MV-4-11 (cell line): ENCODE measurements at regions not wholly inside any gene's neighbourhood (a gene's known extent, or its start where the extent isn't known, plus 50 kb on each side); places are given as distances from the start of the nearest gene placed in this dataset.
A peak's percentile ranks its signal among the peaks of the same experiment; 100 is the strongest.

Source experiments
- DNase-seq: peaks from one replicate; lab custom pipeline; 2025; lab: John Stamatoyannopoulos, UW

GRCh38 chr2:188851826-188852225, 122.3 kb upstream of the COL3A1 start:
- DNase-seq, result no peak

GRCh38 chr2:188852772-188853171, 121.4 kb upstream of the COL3A1 start:
- no peak for DNase-seq

GRCh38 chr2:188853307-188853706, 120.9 kb upstream of the COL3A1 start:
- DNase-seq, result no peak

DNA sequence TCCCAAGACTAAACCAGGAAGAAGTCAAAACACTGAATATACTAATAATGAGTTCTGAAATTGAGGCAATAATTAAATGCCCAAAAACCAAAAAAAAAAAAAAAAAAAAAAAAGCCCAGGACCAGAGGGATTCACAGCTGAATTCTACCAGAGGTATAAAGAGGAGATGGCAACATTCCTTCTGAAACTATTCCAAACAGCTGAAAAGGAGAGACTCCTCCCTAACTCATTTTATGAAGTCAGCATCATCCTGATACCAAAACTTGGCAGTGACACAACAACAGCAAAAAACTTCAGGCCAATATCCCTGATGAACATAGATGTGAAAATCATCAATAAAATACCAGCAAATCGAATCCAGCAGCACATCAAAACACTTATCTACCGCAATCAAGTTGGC, 108.5 kb upstream of the COL3A1 start:
- DNase-seq, result no peak

GRCh38 chr2:188869550-188869949, 104.6 kb upstream of the COL3A1 start:
- DNase-seq, result no peak

GRCh38 chr2:188870289-188870688, 103.9 kb upstream of the COL3A1 start:
- DNase-seq, result peak; percentile 33

DNA sequence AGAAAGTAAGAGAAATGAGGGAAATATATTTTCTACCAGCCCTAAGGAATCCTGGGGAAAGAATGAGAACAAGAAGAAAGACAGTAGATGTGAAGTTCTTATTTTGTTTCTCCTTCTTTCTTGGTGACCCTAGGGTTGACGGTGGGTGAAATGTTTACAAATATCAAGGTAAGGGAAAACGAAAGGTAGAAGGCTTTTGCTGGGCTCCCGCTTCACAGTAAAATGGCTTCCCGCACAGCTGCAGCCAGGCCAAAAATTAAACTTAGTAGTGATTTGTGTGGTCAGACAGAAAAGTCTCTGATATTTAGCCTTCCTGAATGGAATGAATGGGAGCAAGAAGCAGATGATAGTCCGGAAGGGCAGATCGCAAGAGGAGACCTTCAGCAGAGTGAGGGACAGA, 99.1 kb upstream of the COL3A1 start:
- no peak for DNase-seq

GRCh38 chr2:188878716-188879115, 95.5 kb upstream of the COL3A1 start:
- DNase-seq, result no peak

DNA sequence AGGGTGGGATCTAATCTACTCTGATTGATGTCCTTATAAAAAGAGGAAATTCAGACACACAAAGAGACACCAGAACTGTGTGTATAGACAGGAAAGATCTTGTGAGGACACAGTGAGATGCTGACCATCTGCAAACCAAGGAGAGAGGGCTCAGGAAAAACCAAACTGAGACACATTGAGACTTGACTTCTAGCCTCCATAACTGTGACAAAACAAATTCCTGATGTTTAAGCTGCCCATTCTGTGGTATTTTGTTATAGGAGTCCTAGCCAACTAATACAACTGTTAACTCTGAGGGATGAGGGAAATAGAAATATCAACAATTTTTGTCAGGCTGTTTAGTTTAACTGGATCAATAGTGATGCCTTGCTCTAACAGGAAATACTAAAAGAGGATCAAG, 93.4 kb upstream of the COL3A1 start:
- DNase-seq, result no peak

DNA sequence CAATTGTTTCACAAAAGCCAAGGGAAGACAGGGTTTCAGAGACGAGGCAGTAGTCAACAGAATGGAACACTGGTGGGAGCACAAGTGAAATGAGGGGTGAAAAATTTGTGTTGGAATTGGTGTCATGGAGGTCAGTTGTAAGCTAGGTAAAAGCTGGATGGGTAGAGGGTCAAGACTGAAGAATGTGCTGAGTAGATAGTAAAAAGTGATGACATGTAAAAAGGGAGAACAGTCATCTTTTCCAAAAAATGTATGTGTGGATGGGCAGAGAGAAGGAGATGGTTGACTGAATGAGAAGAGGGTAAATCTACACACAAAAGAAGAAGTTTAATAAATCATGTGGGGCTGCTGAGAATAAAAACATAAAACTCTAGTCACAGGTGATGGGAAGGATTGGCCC, 92.7 kb upstream of the COL3A1 start:
- DNase-seq, result no peak

GRCh38 chr2:188884046-188884445, 90.1 kb upstream of the COL3A1 start:
- DNase-seq, result no peak

GRCh38 chr2:188884517-188884916, 89.7 kb upstream of the COL3A1 start:
- no peak for DNase-seq

DNA sequence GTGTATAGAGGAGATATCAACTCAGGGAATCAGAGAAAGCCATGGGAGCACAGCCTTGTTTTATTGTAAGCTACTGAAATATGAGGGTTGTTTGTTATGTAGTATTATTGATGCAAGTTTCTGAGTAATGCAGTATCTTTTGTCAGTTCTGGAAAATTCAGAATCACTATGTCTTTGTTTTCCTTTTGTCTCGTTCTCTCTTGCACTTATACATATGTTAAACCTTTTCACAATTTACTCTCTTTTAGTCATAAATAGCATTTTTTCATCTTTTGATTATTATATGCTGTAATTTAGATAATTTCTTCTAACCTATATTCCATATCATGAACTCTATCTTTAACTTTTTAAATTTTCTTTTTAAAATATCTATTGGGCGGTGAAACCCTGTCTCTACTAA, 85.0 kb upstream of the COL3A1 start:
- no peak for DNase-seq

DNA sequence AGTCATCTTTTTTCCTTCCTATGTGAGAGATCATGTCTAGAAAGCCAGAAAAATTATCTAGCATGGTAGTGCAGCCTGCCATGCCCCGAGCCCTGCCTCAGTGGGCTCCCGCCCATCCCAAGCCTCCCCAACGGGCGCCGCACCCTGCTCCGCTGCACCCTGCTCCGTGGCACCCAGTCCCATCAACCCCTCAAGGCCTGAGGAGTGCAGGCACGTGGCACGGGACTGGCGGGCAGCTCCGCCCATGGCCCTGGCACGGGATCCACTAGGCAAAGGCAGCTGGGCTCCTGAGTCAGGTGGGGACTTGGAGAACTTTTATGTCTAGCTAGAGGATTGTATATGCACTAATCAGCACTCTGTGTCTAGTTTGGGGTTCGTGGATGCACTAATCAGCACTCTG, 83.4 kb upstream of the COL3A1 start:
- DNase-seq, result no peak

DNA sequence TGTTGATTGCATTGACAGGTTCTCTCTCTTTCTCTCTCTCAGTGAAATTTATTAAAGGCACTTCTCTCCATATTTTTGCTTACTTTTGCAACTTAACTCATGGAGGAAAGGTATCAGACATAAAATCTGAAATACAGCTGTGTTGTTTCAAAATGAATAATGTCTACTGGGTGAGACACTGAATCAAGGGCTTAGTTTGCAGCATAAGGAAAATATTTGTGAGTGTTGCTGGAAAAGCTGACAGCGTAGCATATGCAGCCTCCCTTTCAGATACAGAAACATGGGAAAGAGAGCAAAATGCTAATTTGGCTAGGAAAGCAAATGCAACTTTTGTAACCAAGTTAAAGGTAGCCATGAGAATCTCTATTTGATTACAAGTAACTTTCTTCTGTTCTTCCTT, 81.5 kb upstream of the COL3A1 start:
- DNase-seq, result no peak

DNA sequence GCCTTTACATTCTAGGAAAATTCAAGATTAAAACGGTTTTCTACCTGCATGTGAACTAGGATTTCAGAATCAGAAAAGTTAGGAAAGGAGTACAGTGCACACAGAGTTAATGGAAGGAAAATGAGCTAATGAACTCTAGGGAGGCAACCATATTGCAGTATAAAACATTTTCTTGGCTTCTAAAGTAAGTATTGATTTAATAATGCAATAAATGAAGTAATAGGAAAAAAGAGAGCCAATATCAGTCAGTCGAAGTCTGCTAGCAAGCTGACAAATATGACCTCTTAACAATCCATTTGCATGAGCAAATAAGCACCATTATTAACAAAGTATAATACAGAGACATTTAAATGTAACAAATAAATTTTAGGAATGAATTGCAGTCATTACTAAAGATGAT, 80.2 kb upstream of the COL3A1 start:
- no peak for DNase-seq

DNA sequence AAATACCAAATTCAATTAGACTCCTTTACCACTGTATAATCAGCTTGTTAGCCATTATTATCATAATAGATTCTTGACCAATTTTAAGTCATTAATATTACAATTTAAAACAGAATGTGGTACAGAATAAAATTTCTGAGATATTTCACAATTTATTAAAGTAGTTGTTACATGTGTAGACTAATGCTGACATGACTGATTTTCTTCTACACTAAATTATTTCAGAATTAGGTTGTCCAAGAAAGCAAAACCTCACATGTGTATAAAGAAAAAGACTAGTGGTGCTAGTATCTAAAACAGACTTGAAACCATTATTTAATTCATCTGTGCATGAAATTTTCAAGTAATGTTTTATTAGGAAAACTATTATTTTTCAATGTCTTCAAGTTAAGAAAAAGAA, 79.2 kb upstream of the COL3A1 start:
- DNase-seq, result no peak

- no peak for DNase-seq
Observed at GRCh38 chr2:188897096-188897495, 77.1 kb upstream of the COL3A1 start.

DNA sequence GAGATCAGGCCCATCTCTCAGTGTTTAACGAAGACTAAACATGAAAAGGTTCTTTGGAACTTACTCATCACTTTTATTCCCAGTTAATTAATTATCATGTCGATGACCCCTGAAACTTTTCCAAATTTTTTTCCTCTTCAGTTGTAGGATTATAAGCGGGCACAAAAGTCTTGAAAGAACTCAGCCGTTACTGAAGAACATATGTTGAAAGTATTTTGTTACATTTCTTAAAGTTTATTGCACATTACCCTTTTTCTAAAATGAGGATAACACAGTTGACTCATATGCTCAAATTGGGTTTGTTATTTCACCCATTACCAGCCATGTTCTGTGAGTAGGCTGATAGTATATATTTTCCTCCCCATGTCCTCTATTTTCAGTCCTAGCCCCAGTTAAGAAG, 75.9 kb upstream of the COL3A1 start:
- DNase-seq, result no peak

- DNase-seq, result no peak
Observed at GRCh38 chr2:188902901-188903491, 71.2 kb upstream of the COL3A1 start.

DNA sequence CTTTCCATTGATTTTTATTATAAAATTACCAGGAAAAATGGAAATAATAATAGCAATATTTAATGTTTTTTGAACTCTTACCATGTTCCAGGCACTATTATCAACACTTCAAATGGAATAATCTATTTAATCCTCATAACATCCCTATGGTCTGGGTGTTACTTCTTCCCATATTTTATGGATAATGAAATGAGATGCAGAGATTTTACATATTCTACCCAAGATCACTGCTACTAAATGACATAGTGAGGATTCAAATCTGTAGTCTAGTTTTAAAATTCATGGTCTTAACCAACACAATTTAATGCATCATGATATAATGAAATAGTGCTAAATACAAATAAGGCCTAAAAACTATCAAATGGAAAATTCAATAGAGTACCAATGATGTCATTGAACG, 70.4 kb upstream of the COL3A1 start:
- no peak for DNase-seq

DNA sequence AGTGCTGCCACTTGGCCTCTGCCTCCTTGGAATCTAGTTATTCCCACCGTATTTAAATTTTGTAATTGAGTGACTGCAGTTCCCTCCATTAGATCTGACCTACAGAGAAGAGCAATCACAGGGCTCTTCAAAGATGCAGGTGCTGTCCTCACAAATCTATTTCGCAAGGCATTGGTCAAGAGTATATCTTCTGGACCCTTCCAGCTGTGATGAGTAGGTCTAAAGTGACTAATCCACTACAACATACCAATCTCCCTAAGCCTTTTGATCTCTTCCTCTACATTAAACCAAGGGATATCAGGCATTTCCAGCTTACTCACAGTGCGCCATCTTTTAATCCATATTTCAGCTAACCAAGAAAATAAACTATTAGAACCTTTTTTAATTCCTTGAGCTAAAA, 65.1 kb upstream of the COL3A1 start:
- no peak for DNase-seq

DNA sequence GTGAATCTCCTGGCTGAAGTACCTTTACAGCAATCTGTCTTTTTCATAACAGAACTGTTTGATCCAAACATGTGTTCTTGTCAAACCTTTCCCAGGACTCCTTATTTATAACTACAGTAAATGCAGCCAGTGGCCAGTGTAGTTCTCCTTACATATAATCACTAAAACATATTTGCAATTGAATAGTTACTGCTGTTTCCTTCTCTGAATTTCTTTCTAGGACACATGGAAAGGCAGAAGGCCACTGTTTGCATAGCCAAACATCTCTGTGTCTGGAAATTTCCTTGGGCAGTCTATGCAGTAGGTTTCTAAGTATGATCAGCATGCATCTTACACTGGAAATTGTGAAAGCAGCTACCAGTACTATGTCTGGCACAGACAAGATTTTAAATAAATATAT, 57.4 kb upstream of the COL3A1 start:
- no peak for DNase-seq

- no peak for DNase-seq
Observed at GRCh38 chr2:188917632-188918031, 56.5 kb upstream of the COL3A1 start.

- peak; percentile 95 for DNase-seq
Observed at GRCh38 chr2:188919824-188920223, 54.3 kb upstream of the COL3A1 start.
